Ovary (tissue), 7 donors: ENCODE measurements at regions not wholly inside any gene's neighbourhood (a gene's known extent, or its start where the extent isn't known, plus 50 kb on each side); places are given as distances from the start of the nearest gene placed in this dataset.

Experiments used
- DNase-seq, 5 donors: peaks; one replicate each; pipeline ENCODE4 v3.0.0-alpha.2; 2019 to 2020
- H3K27ac ChIP-seq, 2 donors: fragments of 200-600 bp; one replicate each; pipeline versions ENCODE4 v1.5.1 to v1.8.0; 2019 to 2022
- H3K27me3 ChIP-seq: fragments of 200-600 bp; one replicate; pipeline ENCODE4 v1.8.0; 2022
- H3K36me3 ChIP-seq: fragments of 200-600 bp; sonication (generic); one replicate; pipeline ENCODE4 v1.5.1; 2019
- H3K4me1 ChIP-seq: one replicate; pipeline ENCODE4 v1.8.1; 2013; ENCODE audit warnings: mild to moderate bottlenecking, moderate library complexity; ENCODE audit not compliant: insufficient read depth
- H3K4me3 ChIP-seq: fragments of 200-600 bp; sonication (generic); one replicate; pipeline ENCODE4 v1.5.1; 2017
- H3K9me3 ChIP-seq, 2 donors: fragments of 200-600 bp in 1 of 2; sonication (generic) in 1 of 2; one replicate each; pipeline versions ENCODE4 v1.5.1 to v1.8.1; 2013 to 2019; ENCODE audit warnings: mild to moderate bottlenecking in 1 of 2, moderate library complexity in 1 of 2
- CTCF ChIP-seq, 3 donors: fragments of 450-650 bp in 2 of 3; fragments of 200-600 bp in 1 of 3; IDR thresholded peaks; one replicate each; pipeline versions ENCODE4 v1.5.1 to v1.8.0; 2016 to 2022; ENCODE audit warnings: antibody characterized with exemption in 3 of 3, mild to moderate bottlenecking in 1 of 3
- EP300 ChIP-seq: sonication (generic); formaldehyde crosslinking; IDR thresholded peaks from one replicate; pipeline ENCODE4 v1.6.1; 2017; ENCODE audit warnings: antibody characterized with exemption
- POLR2A ChIP-seq: fragments of 450-650 bp; IDR thresholded peaks from one replicate; pipeline ENCODE4 v1.6.1; 2017; ENCODE audit warnings: antibody characterized with exemption, mild to moderate bottlenecking, moderate library complexity
- WGBS, 3 donors: extraction: QIAGEN DNeasy Blood & Tissue Kit in 1 of 3; methylation state at CpG; one replicate each; pipeline versions ENCODE4 v1.1.5 to v1.1.7; 2013 to 2017; 5-methylcytosine and 5-hydroxymethylcytosine counted together
- intact Hi-C, 4 donors: fragments of 100-400 bp; cut with DNase I; formaldehyde crosslinking; loops; one replicate each; pipeline versions ENCODE4 v1.11.0 to v1.15.1; 2022 to 2023
- donor health status: DM: no; HTN: no; CAD: no; lungs with moderate emphysema.
- donor health status: DM: no; HTN: no; CAD: no.
- donor health status: Bipolar disorder and iron deficiency.
- donor health status: DM: no; HTN: no; CAD: no.
- donor health status: DM: yes; HTN: yes; CAD: no.

- Histone ChIP-seq H3K36me3 (no peaks in the 10 kb centered on the region), H3K27ac (no peak overlapping the region), H3K4me1 (no peaks in the 10 kb centered on the region), H3K27me3 (no peaks in the 10 kb centered on the region), H3K9me3 (no peaks in the 10 kb centered on the region), H3K4me3 (no peak overlapping the region)
- 75 to 78% (median 76%) methylated on average over 4 of the region's 4 CpGs for WGBS, 3 donors
- no peak for DNase-seq
- no peak for TF ChIP-seq EP300
- intact Hi-C loops: no loop called here
These were observed 304.0 kb downstream of the VPS13C start for GRCh38 chr15:61756071-61756820.

- Histone ChIP-seq H3K4me3 (no peak overlapping the region), H3K4me1 (no peaks in the 10 kb centered on the region), H3K36me3 (no peaks in the 10 kb centered on the region), H3K27me3 (no peaks in the 10 kb centered on the region), H3K9me3 (no peaks in the 10 kb centered on the region), H3K27ac (no peak overlapping the region)
- intact Hi-C loops: no loop called here
- WGBS, 3 donors: 64 to 82% (median 71%) methylated on average over 2 of the region's 2 CpGs
- DNase-seq: no peak
- TF ChIP-seq POLR2A (no peak), EP300 (no peak), CTCF (IDR thresholded peaks at IDR 0.05) (no peak)
These were observed 304.8 kb downstream of the VPS13C start for GRCh38 chr15:61755467-61755866.

GRCh38 chr15:61753018-61753710 is 307.1 kb downstream of the VPS13C start:
- intact Hi-C loops: no loop called here
- no peak overlapping the region for H3K4me3 ChIP-seq
- no peaks in the 10 kb centered on the region for H3K9me3 ChIP-seq
- no peak overlapping the region for H3K27ac ChIP-seq
- no peaks in the 10 kb centered on the region for H3K27me3 ChIP-seq
- WGBS, 3 donors: 88 to 89% (median 88%) methylated on average over 6 of the region's 6 CpGs
- H3K36me3 ChIP-seq: no peaks in the 10 kb centered on the region
- no peak for DNase-seq
- H3K4me1 ChIP-seq: no peaks in the 10 kb centered on the region
- TF ChIP-seq EP300: no peak
- no peak for TF ChIP-seq POLR2A
- TF ChIP-seq CTCF (IDR thresholded peaks at IDR 0.05): no peak

GRCh38 chr15:61752001-61752400 is 308.2 kb downstream of the VPS13C start:
- Histone ChIP-seq H3K9me3 (no peaks in the 10 kb centered on the region), H3K4me3 (no peak overlapping the region), H3K27me3 (no peaks in the 10 kb centered on the region), H3K36me3 (no peaks in the 10 kb centered on the region), H3K27ac (no peak overlapping the region), H3K4me1 (no peaks in the 10 kb centered on the region)
- DNase-seq: no peak
- no peak for TF ChIP-seq CTCF (IDR thresholded peaks at IDR 0.05)
- TF ChIP-seq POLR2A: no peak
- TF ChIP-seq EP300: no peak
- intact Hi-C loops: no loop called here
- WGBS, 3 donors: 71 to 79% (median 77%) methylated on average over 5 of the region's 5 CpGs
